ENCODE measurements at regions not wholly inside any gene's neighbourhood (a gene's known extent, or its start where the extent isn't known, plus 50 kb on each side); places are given as distances from the start of the nearest gene placed in this dataset.

GRCh38 chr2:107312240-107312639, 426.3 kb upstream of the ST6GAL2 start:
- no peak for DNase-seq (ENCODE audit: low spot score)

GRCh38 chr2:107313316-107313715, 427.3 kb upstream of the ST6GAL2 start:
- no peak for DNase-seq (ENCODE audit: low spot score)

GRCh38 chr2:107320881-107321280, 434.9 kb upstream of the ST6GAL2 start:
- DNase-seq (ENCODE audit: low spot score) = no peak

GRCh38 chr2:107322416-107322815, 436.4 kb upstream of the ST6GAL2 start:
- no peak for DNase-seq (ENCODE audit: low spot score)

DNA sequence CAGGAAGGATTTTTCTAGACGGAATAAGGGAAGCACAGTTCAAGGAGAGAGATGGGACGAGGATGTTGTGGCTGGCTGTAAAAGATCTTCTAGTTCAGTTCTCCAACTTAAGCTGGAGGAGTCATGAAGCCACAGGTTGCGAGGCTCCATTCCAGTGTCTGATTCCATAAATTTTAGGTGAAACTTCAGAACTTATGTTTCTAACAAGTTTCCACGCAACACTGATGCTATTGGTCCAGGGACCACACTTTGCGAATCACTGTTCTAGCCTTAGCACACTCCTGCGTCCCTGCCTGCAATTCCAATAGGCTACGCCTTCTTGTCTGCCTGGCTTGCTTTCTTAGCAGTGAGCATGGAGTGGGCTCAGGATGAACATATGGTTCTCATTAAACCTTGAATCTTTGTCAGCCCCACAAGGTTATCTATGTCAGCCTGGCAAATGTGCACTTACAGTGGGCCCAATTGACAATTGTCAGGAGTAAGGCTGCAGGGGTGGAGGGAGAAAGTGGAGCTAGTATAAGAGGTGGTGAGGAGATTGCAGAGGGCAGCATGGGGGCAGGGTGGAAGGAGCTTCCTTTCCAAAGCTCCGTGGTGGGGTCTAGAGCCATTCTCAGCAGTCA, 438.1 kb upstream of the ST6GAL2 start:
- no peak for DNase-seq (ENCODE audit: low spot score)

- DNase-seq (ENCODE audit: low spot score) = no peak
Measured at GRCh38 chr2:107325981-107326786, 440.2 kb upstream of the ST6GAL2 start.

GRCh38 chr2:107334306-107334705, 448.3 kb upstream of the ST6GAL2 start:
- no peak for DNase-seq (ENCODE audit: low spot score)

GRCh38 chr2:107336526-107336925, 450.6 kb upstream of the ST6GAL2 start:
- no peak for DNase-seq (ENCODE audit: low spot score)

DNA sequence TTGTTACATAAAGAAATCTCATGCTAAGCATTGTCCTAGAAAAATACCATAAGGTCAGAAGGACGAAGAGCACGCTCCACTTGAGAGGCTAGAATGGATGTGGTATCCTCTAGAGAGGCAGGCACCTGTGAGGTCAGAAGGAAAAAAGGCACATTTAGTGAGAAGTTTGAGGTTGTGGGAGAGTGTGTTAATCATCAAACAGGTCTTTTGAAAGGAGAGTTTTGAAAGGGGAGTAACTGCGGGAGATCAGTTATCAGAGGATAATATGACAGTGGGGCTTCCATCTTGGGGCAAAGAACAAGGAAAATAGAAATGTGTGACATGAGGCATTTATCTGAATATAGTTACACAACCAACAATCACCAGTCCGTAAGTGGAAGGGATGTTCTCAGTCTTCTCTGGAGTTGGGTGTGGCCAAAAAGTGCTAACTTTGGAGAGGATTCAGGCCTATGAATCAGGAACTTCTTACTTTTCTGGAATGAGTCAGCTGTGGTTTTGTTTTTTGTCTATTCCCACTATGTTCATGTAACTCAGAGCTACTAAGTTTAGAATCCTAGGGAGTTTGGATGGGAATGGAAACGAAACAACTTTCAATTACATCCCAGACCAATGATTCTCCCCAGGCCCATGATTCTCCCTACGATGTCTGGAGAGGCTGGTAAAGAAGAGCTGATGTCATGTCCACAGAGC, 451.4 kb upstream of the ST6GAL2 start:
- no peak for DNase-seq (ENCODE audit: low spot score)

GRCh38 chr2:107338059-107338458, 452.1 kb upstream of the ST6GAL2 start:
- DNase-seq (ENCODE audit: low spot score) = no peak

DNA sequence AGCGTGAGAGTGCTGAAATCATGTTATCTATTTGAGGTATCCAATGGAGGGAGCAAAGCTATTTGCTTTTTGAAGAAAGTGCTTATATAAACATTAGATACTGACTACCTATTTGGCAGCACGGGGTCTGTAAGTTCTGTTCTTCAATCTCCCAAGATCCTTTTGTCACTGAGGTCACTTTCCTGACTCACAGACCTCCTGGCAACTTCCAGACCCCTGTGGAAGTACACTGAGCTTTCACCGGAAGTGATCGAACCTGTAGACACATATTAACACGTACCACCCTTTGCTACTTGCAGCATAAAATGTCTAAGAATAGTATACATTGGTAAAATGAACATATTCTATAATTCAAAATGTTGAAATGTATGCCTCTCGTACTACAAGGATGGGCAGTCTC, 452.6 kb upstream of the ST6GAL2 start:
- no peak for DNase-seq (ENCODE audit: low spot score)

- no peak for DNase-seq (ENCODE audit: low spot score)
Measured at GRCh38 chr2:107340955-107341354, 455.0 kb upstream of the ST6GAL2 start.

DNA sequence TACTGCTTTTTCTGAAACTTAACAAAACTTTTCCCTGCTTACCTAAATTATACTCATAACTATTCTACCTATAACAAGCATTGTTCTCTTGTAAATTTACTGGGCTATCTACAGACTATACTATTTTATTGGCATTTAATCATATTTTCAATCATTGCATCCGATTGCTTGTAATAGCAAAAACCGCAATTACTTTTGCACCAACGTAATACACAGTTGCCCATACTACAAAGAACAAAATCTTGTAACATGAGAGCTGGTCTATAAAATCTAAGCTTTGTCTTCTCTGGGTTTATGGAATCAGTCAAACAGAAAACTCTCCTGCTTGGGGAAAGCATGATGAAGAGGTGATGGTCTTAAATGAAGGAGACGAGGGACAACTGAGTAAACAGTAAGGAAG, 463.4 kb upstream of the ST6GAL2 start:
- DNase-seq (ENCODE audit: low spot score) = no peak

GRCh38 chr2:107354175-107354574, 468.2 kb upstream of the ST6GAL2 start:
- DNase-seq (ENCODE audit: low spot score) = no peak

- DNase-seq (ENCODE audit: low spot score) = no peak
Measured at GRCh38 chr2:107358362-107358761, 468.3 kb upstream of the RGPD4 start.

- DNase-seq (ENCODE audit: low spot score) = no peak
Measured at GRCh38 chr2:107359021-107359420, 467.7 kb upstream of the RGPD4 start.

DNA sequence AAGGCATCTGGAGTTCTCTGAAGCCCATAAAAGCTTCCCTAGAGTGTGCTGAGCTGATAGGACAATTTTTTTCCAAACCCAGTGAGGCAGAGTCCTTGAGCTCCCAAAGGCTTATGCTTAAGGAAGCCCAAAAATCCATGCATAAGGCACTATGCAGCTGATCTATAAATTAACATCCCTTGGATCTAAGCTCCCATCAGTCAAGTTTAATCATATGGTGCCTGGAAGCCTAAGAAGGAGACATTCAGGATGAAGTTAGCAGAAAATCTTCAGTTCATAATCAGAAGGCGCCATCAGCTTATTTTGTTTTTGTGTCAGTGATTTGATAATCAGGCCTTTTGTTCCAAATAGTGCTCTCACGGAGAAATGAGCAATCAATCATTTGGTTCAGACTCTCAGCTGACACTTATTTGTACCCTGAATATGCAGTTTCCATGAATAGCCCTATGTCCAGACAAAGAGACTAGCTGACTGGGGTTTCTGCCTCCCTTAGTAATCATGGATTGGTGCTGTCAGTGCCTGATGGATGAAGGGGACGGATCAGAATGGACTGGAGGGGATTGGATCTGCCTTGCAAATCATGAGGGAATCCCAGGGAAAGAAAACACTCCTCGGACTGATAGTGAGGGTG, 464.8 kb upstream of the RGPD4 start:
- DNase-seq (ENCODE audit: low spot score) = no peak

DNA sequence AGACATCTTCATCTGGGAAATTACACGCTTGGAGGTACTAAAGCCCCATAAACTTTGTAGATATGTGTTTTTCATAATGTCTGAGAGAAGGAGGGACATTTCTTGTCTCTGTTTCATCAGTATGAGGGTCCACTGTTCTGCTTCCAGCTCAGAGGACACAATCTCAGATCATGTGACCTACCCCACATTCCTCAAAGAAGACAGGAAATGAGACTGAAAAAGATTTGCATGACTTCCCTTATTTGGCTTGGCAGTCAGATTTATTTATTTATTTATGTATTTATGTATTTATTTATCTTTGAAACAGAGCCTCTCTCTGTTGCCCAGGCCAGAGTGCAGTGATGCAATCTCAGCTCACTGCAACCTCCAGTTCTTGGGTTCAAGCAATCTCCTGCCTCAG, 463.7 kb upstream of the RGPD4 start:
- no peak for DNase-seq (ENCODE audit: low spot score)

DNA sequence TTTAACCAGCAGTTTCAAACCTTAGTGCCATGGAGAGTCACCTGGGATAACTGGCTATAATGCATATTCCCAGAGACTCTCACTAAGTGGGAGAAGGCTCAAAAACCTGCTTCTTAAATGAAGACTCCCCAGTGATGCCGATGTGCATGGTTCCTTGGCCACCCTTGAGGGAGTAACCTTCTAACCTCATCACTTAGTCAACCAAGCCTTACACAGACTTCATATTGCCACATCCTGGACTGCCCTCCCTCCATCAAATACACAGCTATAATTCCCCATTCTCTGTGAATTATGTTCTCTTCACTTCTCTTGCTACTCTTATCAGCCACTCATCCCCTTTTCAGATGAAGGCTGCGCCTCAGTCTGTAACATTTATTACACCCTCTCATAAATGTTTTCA, 462.9 kb upstream of the RGPD4 start:
- DNase-seq (ENCODE audit: low spot score) = no peak

- DNase-seq (ENCODE audit: low spot score) = no peak
Measured at GRCh38 chr2:107364361-107364950, 462.2 kb upstream of the RGPD4 start.

DNA sequence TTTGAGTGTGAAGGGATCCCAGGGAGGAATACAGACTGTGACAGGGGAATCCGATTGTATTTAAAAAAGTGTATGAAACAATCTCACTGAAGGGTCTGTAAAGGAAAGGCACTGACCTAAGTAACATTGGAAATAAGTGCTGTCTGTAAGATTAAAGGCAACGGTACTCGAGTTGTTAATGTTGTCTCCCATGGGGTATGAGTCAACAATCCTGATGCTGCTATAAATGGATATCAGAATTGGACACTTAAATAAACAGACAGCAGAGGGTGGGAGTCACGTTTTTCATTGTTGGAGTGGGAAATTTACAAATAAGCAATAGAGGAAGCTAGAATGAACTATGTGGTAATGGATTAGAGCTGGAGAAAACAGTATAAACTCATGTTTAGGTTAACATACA, 452.4 kb upstream of the RGPD4 start:
- no peak for DNase-seq (ENCODE audit: low spot score)

GRCh38 chr2:107376909-107377308, 449.8 kb upstream of the RGPD4 start:
- DNase-seq (ENCODE audit: low spot score) = no peak

Measured in HuH-7 (cell line).